ENCODE measurements at regions not wholly inside any gene's neighbourhood (a gene's known extent, or its start where the extent isn't known, plus 50 kb on each side); places are given as distances from the start of the nearest gene placed in this dataset.

DNA sequence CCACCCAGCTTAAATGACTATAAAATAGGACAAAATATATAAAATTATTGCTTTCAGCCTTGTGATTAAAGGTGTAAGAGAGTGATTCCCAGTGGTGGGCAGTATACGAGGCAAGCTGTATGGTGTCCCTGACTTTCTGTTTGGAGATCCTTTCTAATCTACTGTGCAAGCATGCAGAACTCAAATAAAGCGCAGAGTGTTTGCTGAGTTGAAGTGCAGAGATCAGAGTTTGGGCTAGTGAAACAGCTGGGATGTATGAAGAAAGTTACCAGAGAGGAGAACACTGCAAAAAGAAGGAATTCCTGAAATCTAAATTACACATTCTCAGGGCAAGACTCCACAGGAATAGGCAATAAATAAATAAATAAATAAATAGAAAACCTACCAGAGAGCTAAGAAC lies 218.5 kb upstream of the TLL1 start:
- in situ Hi-C loops (cut with HindIII; ENCODE audit: extremely low pct_ligation_motif_present, low pct_unique_long_range_greater_than_20kb), result no loop called here
- intact Hi-C loops (cut with micrococcal nuclease; ENCODE audit: unreplicated experiment), result loop anchor here (10.0 kb wide), 1 partner anchor 200 kb away; no protein-coding TSS in a partner anchor
- Histone ChIP-seq H3K27me3 (ENCODE audit: control insufficient read depth in 1 of 2, insufficient read depth in 2 of 2, low read length in 2 of 2) (no peaks in the 10 kb centered on the region), H3K36me3 (replicated peaks in 1 of 2; ENCODE audit: control insufficient read depth in 1 of 2, insufficient read depth in 2 of 2, low read length in 2 of 2) (no peaks in the 10 kb centered on the region), H3K9me3 (ENCODE audit: low read length) (no peaks in the 10 kb centered on the region), H3K27ac (ENCODE audit: extremely low read length, insufficient read depth, low read length) (peak overlapping the region; percentile 48), H2AFZ (ENCODE audit: low read length) (no peak overlapping the region), H3K79me2 (ENCODE audit: insufficient read depth, low read length) (no peaks in the 10 kb centered on the region), H3K4me2 (ENCODE audit: low read depth, low read length) (peak overlapping the region; percentile 32; the same call in 1 of the 2 replicates), H3K4me1 (ENCODE audit: insufficient read depth, low read length) (peaks cover 44% of the 10 kb centered on the region), H4K20me1 (ENCODE audit: insufficient read depth, low read length) (no peaks in the 10 kb centered on the region), H3K4me3 (replicated peaks in 1 of 3; ENCODE audit: insufficient read depth in 1 of 3, low read depth in 2 of 3, low read length in 3 of 3) (no peak overlapping the region), H3K9ac (ENCODE audit: insufficient read depth, low read depth, low read length) (no peak overlapping the region)
- BruUV-seq (replicated peaks), result no TSS peak
- peak; percentile 81 for FAIRE-seq
- CTCF ChIA-PET (ENCODE audit: low intra/inter-chr PET ratio, low total read pairs), result no interaction called here
- WGBS (ENCODE audit: low lambda C conversion rate), result 0% methylated on average over 2 of the region's 2 CpGs
- DNase-seq (ENCODE audit: low spot score), result peak; percentile 60
- POLR2A ChIA-PET, result no interaction called here
- ATAC-seq, result peak; percentile 100
- TF ChIP-seq ZSCAN5A (CRISPR knock-in tag; IDR thresholded peaks at IDR 0.05; ENCODE audit: borderline replicate concordance) (no peak), CEBPG (CRISPR knock-in tag; IDR thresholded peaks at IDR 0.05) (0 out of 2 replicates have a peak, but pooled peaks have one; percentile 23), NONO (IDR thresholded peaks at IDR 0.05) (no peak), NONO (CRISPR knock-in tag; conservative IDR thresholded peaks at IDR 0.05) (0 out of 2 replicates have a peak, but pooled peaks have one; percentile 55), STAG1 (CRISPR knock-in tag; IDR thresholded peaks at IDR 0.05) (0 out of 2 replicates have a peak, but pooled peaks have one; percentile 6), HDAC2 (CRISPR knock-in tag; IDR thresholded peaks at IDR 0.05) (peak; percentile 24; the same call in 1 of the 2 replicates), LCORL (IDR thresholded peaks at IDR 0.05) (no peak), LCORL (CRISPR knock-in tag; IDR thresholded peaks at IDR 0.05) (0 out of 2 replicates have a peak, but pooled peaks have one; percentile 34), FOXP1 (IDR thresholded peaks at IDR 0.05) (no peak), FOXP1 (CRISPR knock-in tag; IDR thresholded peaks at IDR 0.05) (0 out of 2 replicates have a peak, but pooled peaks have one; percentile 11), SALL1 (CRISPR knock-in tag; IDR thresholded peaks at IDR 0.05) (peak; percentile 33; the same call in 1 of the 2 replicates), ARID5B (CRISPR knock-in tag; IDR thresholded peaks at IDR 0.05) (0 out of 2 replicates have a peak, but pooled peaks have one; percentile 20), FOXJ3 (CRISPR knock-in tag; IDR thresholded peaks at IDR 0.05; ENCODE audit: borderline replicate concordance) (peak; percentile 59; the same call in 1 of the 2 replicates), TEAD3 (CRISPR knock-in tag; optimal IDR thresholded peaks at IDR 0.05; ENCODE audit: borderline replicate concordance) (peak; percentile 21), SP2 (CRISPR knock-in tag; IDR thresholded peaks at IDR 0.05) (no peak), HNF4A (CRISPR knock-in tag; IDR thresholded peaks at IDR 0.05) (peak; percentile 85), PAXIP1 (CRISPR knock-in tag; conservative IDR thresholded peaks at IDR 0.05) (peak; percentile 73), ZNF292 (CRISPR knock-in tag; IDR thresholded peaks at IDR 0.05; ENCODE audit: borderline replicate concordance, low read depth) (peak; percentile 29; the same call in 1 of the 2 replicates)
- TF ChIP-seq, protein P1, sequence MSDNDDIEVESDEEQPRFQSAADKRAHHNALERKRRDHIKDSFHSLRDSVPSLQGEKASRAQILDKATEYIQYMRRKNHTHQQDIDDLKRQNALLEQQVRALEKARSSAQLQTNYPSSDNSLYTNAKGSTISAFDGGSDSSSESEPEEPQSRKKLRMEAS (IDR thresholded peaks at IDR 0.05), result no peak
